Glutamatergic neuron (in vitro differentiated cells): ENCODE measurements at regions not wholly inside any gene's neighbourhood (a gene's known extent, or its start where the extent isn't known, plus 50 kb on each side); places are given as distances from the start of the nearest gene placed in this dataset.

ENCODE experiments used
- DNase-seq: peaks from one replicate; pipeline ENCODE4 v3.0.0; 2022
- H3K27ac Mint-ChIP-seq: one replicate; pipeline ENCODE4 v1.8.0; 2020; ENCODE audit warnings: mild to moderate bottlenecking, mixed read lengths, inconsistent platforms; ENCODE audit not compliant: unreplicated experiment
- H3K27me3 Mint-ChIP-seq: one replicate; pipeline ENCODE4 v1.8.0; 2020; ENCODE audit warnings: mild to moderate bottlenecking, moderate library complexity, mixed read lengths, inconsistent platforms; ENCODE audit not compliant: unreplicated experiment
- H3K36me3 Mint-ChIP-seq: one replicate; pipeline ENCODE4 v1.8.0; 2020; ENCODE audit warnings: mild to moderate bottlenecking, mixed read lengths, inconsistent platforms; ENCODE audit not compliant: unreplicated experiment
- H3K4me1 Mint-ChIP-seq: one replicate; pipeline ENCODE4 v1.8.0; 2020; ENCODE audit warnings: mild to moderate bottlenecking, low read depth, mixed read lengths, inconsistent platforms; ENCODE audit not compliant: unreplicated experiment
- H3K4me3 Mint-ChIP-seq: one replicate; pipeline ENCODE4 v1.8.0; 2020; ENCODE audit warnings: mild to moderate bottlenecking, mixed read lengths, inconsistent platforms; ENCODE audit not compliant: unreplicated experiment
- H3K9me3 Mint-ChIP-seq: one replicate; pipeline ENCODE4 v1.8.0; 2020; ENCODE audit warnings: mild to moderate bottlenecking, moderate library complexity, mixed read lengths, inconsistent platforms; ENCODE audit not compliant: unreplicated experiment
- CTCF ChIP-seq: fragments of 200-600 bp; sonication (generic); IDR thresholded peaks from one replicate; pipeline ENCODE4 v1.5.0; 2021; ENCODE audit not compliant: partially characterized antibody, unreplicated experiment

GRCh38 chr12:91349476-91349875, 166.9 kb upstream of the DCN start:
- Mint-ChIP-seq H3K27ac (no peak overlapping the region), H3K9me3 (no peaks in the 10 kb centered on the region), H3K4me3 (no peak overlapping the region), H3K36me3 (no peaks in the 10 kb centered on the region), H3K4me1 (no peaks in the 10 kb centered on the region), H3K27me3 (no peaks in the 10 kb centered on the region)
- DNase-seq = no peak
- TF ChIP-seq CTCF = no peak

- Mint-ChIP-seq H3K36me3 (no peaks in the 10 kb centered on the region), H3K4me3 (no peak overlapping the region), H3K9me3 (no peaks in the 10 kb centered on the region), H3K27me3 (no peaks in the 10 kb centered on the region), H3K27ac (no peak overlapping the region), H3K4me1 (no peaks in the 10 kb centered on the region)
- TF ChIP-seq CTCF = no peak
- DNase-seq = no peak
Measured at GRCh38 chr12:91347481-91348214, 165.0 kb upstream of the DCN start.

DNA sequence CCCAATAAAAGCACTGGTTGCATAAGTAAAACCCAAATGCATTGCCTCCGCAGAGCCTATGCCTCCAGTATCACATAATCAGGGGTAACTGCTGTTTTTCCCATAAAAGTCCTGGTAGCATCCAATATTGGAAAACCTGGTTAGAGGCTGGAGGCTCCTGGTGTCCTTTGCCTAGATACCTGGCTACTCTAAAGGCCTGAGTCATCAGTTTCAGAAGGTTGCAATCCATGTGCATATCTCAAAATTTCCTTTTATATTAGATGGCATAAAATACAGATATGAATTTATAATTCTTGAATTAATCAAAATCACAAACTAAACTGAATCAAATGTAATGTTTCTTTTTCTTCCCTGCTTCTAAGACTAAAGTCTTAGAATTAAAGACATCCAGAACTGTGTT, 164.2 kb upstream of the DCN start:
- TF ChIP-seq CTCF = no peak
- Mint-ChIP-seq H3K9me3 (no peaks in the 10 kb centered on the region), H3K27ac (no peak overlapping the region), H3K36me3 (no peaks in the 10 kb centered on the region), H3K4me3 (no peak overlapping the region), H3K4me1 (no peaks in the 10 kb centered on the region), H3K27me3 (no peaks in the 10 kb centered on the region)
- no peak for DNase-seq

DNA sequence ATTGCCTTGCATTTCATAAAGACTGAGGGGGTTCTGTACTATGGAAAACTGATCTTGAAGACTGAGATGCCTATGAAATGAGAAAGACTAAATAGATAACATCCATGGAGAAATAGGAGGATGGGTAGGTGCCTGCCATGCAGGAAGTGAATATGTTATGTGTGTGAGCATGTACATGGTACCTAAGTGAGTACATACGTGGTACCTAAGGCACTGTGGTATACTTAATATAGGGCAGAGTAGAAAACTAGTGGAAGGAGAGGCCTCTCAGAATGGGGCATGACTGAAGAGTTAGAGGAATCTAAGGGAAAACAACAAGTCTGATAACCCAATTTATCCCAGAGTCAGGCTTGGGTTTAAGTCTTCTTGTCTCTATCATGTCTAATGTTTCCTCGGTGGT, 161.8 kb upstream of the DCN start:
- TF ChIP-seq CTCF = no peak
- H3K9me3 Mint-ChIP-seq = no peaks in the 10 kb centered on the region
- H3K4me1 Mint-ChIP-seq = no peaks in the 10 kb centered on the region
- no peaks in the 10 kb centered on the region for H3K36me3 Mint-ChIP-seq
- no peaks in the 10 kb centered on the region for H3K27me3 Mint-ChIP-seq
- DNase-seq = no peak
- H3K4me3 Mint-ChIP-seq = no peak overlapping the region
- H3K27ac Mint-ChIP-seq = no peak overlapping the region

- H3K27me3 Mint-ChIP-seq = no peaks in the 10 kb centered on the region
Measured at GRCh38 chr12:91343010-91343409, 160.4 kb upstream of the DCN start.

More at GRCh38 chr12:91343010-91343409, 160.4 kb upstream of the DCN start:
- no peaks in the 10 kb centered on the region for H3K4me1 Mint-ChIP-seq
- no peak overlapping the region for H3K4me3 Mint-ChIP-seq
- H3K9me3 Mint-ChIP-seq = no peaks in the 10 kb centered on the region
- no peak overlapping the region for H3K27ac Mint-ChIP-seq
- H3K36me3 Mint-ChIP-seq = no peaks in the 10 kb centered on the region
- TF ChIP-seq CTCF = no peak
- DNase-seq = no peak
